ENCODE measurements at regions not wholly inside any gene's neighbourhood (a gene's known extent, or its start where the extent isn't known, plus 50 kb on each side); places are given as distances from the start of the nearest gene placed in this dataset.

DNA sequence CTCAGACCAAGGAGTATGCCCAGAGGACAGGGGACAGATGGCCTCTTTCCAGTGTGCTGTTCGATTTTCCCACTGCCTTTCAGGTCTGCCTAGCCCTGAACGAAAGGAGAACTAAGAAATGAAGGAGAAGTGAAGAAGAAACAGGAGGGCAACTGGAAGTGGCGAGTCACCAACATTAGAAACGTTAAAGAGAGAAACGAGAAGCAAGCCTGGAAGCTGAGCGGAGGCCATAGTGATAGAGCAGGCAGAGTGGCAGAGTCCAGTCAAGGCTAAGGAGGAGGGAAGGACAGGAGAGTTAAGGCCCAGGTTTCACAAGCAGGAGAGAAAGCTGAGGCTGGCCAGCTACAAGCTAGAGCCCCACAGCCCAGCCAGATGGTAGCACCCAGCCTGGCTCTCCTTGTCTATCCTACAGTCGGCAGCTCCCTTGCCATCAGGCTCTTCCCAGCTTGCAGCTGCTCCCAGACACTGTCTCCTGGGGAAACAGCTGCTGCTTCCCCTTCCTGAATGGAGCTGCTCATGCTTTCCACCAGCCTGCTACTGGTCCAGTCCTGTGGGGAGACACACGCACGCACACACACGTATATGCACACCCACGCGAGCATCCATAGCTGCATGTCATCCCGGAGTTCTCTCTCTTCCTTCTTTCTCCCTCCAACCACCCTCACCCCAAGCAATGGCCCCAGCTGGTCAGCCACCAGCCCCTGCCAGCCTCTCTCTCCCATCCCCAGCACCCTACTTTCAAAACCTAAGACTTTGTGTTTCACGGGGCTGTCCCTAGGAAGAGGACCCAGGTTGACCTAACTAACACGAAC is 139.7 kb upstream of the CCND2 start:
- peak; percentile 41 to 47 for DNase-seq

- DNase-seq = no peak
These were observed 140.5 kb upstream of the CCND2 start for GRCh38 chr12:4133029-4133428.

GRCh38 chr12:4121506-4122020 is 152.0 kb upstream of the CCND2 start:
- no peak for DNase-seq

- peak; percentile 13 to 44 for DNase-seq
These were observed 153.1 kb upstream of the CCND2 start for GRCh38 chr12:4120316-4120917.

- DNase-seq = no peak
These were observed 154.3 kb upstream of the CCND2 start for GRCh38 chr12:4119157-4119761.

DNA sequence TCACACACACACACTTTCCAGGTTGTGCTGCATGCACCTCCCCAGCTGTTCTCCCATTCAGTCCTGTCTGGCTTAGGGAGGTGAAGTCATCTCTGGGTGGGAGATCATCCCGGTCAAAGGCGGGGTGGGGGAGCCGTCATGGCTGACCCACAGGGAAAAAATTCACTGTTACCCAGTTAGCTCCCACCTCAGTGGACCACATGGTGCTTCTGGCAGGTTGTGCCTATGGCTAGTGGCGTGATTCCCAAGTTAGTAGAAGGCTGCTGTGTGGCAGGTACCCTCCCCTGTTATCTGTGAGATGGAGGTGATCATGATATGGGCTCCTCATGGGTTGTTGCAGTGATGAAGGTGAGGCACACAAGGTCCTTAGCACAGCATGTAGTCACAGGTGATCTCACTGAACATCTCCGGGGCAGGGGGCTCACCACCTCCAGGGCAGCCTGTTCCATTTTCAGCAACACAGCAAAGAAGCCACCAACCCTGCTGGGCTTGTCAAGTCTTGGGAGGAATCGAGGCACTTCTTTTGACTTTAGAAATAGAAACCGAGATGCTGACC is 154.9 kb upstream of the CCND2 start:
- DNase-seq = no peak

GRCh38 chr12:4118017-4118510 is 155.5 kb upstream of the CCND2 start:
- DNase-seq = peak; percentile 77 to 81

DNA sequence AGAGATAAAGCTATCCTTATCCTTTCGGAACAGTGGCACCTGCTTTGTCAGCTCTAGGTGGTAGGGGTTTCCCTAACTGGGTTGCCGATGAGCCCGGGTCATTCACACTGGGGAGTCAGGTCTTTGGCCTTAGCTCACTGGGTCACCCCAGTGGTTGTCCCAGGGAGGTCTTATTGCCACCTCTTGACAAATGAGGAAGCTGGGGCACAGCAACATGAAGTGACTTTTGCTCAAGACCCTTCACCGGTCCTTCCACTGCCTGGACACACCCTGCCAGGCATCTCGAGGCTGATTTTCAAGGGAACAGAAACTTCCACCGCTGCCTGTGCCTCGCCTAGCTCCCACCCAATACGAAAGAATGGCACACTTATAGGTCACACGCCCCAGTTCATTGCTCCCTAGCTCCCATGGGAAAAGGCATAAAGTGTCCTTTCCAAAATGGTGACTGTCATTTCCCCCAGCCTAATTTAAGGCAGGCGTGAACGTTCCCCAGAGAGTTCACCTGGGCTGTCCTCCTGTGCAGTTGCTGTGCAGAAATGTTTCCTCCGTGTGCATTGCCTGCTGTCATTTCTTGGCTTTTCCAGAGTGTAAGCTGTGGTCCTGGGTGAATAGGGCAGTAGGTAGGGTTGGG is 156.1 kb upstream of the CCND2 start:
- no peak for DNase-seq

- peak; percentile 5 to 16 for DNase-seq
These were observed 157.1 kb upstream of the CCND2 start for GRCh38 chr12:4116251-4117111.

- peak in 1 of 2 experiments; percentile 3 for DNase-seq
These were observed 158.0 kb upstream of the CCND2 start for GRCh38 chr12:4115570-4115969.

- no peak for DNase-seq
These were observed 158.6 kb upstream of the CCND2 start for GRCh38 chr12:4114986-4115385.

DNA sequence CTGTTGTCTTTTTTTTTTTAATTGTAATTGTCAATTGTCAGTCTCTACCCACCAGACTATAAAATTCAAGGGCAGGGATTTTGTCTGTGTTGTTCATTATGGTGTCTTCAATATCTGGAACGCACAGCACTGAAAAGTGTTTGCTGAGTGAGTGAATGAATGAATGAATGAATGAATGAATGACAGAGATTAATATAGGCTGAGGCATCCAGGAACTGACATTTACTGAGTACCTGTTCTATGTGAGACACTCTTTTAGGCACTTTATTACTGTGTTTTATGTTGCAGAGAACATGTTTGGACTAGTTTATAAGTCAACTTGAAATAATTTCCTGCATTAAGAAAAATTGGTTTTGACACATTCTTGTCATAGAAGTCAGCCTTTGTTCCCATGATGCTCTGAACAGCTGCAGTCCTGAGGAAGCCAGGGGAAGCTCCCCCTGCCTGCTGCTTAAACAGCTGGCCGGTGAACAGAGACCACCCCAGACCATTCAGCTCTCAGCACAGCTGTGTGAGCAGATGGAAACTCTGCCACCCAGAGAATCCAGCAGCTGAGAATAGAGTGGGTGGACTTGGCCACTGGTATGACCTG is 160.7 kb upstream of the CCND2 start:
- no peak for DNase-seq

- no peak for DNase-seq
These were observed 161.3 kb upstream of the CCND2 start for GRCh38 chr12:4112290-4112689.

DNA sequence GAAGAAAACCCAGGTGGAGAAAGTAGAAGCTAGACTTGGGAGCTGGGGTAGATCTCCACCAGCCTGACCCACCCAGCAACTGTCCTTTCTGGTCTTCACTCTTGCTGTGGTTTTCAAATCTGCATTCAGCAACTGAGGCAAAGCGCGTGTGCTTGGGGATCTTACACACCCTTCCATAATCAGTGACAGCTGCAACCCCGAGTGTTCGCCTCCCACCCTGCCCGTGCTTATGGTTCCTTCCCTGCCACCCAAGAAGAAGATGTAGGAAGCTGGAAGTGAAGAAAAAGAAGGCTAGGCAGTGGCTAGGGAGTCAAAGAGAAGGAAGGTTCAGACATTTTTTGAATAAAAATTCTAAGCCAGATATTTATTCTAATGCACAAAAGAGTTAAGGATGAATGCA is 162.6 kb upstream of the CCND2 start:
- no peak for DNase-seq

DNA sequence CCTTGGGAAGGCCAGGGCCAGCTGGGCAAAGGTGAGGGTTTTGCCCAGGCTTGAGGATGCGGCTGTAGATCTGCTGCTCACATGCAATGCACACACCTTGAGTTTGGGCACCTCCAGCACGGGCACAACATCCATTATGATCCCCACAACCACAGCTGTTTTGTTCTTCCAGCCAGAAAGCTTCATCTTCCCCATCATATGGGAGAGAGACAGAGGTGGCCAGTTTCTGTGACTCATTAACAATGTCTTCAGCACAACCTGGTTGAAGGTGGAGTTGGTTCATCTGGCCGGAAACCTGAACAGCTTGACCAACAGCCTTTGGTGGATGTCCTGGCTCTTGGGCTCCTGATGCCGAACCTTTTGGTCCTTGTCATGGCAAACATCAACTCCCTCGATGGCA is 163.7 kb upstream of the CCND2 start:
- no peak for DNase-seq

GRCh38 chr12:4108803-4109345 is 164.7 kb upstream of the CCND2 start:
- DNase-seq = no peak

- DNase-seq = no peak
These were observed 165.5 kb upstream of the CCND2 start for GRCh38 chr12:4107911-4108697.

DNA sequence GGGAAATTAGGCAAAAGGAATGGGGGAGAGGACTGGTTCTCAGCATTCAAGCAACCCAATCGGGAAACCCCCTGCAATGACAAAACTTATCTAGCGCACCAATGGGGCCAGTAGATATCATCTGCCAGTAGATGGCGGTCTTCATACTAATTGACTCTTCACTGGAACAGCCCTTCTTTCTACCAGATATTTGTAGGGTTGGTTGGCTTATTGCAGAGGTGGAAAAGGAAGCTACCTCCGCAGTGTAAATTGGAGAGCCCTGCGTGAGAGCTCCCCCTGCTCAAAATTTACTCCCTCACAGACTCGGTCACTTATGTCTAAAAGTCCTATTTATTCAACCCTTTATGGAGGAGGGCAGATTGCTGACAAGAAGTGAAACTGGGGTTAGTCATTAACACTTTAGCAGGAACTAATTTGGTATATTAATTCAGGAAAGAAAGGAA is 166.1 kb upstream of the CCND2 start:
- peak; percentile 57 to 74 for DNase-seq

DNA sequence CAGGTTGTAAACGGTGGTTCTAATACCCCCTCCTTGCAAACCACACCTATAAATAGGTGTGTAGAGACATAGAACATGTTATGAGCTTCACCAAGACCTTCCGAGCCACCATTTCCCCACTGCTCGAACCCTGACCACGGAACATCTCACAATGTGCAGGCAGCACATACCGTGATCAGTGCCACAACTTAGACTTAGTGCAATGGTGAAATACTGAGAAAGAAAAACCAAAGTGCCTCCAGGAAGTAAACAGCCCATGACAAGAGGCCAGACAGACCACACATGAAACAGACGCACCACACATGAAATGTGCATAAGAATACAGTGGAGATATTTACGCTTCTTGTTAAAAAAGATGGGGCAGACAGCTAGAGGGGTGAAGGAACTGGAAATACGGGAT is 166.9 kb upstream of the CCND2 start:
- DNase-seq = no peak

GRCh38 chr12:4104722-4105244 is 168.8 kb upstream of the CCND2 start:
- DNase-seq = no peak

Measured in Kasumi-1 (cell line).